ENCODE measurements at regions not wholly inside any gene's neighbourhood (a gene's known extent, or its start where the extent isn't known, plus 50 kb on each side); places are given as distances from the start of the nearest gene placed in this dataset.
"Not testable (repeated sequence)": the region's sequence is repeated elsewhere in the genome, so short reads cannot be mapped to it uniquely, and the experiment has no call there.

GRCh38 chr1:222233444-222234158 is 314.3 kb downstream of the HHIPL2 start:
- DNase-seq: no peak

GRCh38 chr1:222232842-222233241 is 315.1 kb downstream of the HHIPL2 start:
- no peak for DNase-seq

- DNase-seq: no peak
These were observed 318.1 kb downstream of the HHIPL2 start for GRCh38 chr1:222229672-222230312.

DNA sequence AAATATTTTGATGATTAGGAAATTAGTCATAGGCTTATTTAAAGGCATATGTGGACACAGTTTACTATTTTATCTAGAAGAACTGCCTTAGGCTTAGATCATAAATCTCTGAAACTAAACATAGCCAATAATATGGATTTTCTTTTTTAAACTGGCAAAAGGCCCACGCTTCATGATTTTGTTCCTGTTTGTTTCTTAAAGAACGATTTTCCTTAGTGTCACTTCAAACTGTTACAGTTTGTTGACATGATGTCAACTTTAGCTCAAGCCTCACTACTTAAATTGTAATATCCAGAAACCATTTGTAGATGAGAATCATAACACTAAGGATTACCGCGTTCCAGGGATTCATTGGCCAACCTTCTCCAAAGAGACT is 322.6 kb downstream of the HHIPL2 start:
- no peak for DNase-seq

DNA sequence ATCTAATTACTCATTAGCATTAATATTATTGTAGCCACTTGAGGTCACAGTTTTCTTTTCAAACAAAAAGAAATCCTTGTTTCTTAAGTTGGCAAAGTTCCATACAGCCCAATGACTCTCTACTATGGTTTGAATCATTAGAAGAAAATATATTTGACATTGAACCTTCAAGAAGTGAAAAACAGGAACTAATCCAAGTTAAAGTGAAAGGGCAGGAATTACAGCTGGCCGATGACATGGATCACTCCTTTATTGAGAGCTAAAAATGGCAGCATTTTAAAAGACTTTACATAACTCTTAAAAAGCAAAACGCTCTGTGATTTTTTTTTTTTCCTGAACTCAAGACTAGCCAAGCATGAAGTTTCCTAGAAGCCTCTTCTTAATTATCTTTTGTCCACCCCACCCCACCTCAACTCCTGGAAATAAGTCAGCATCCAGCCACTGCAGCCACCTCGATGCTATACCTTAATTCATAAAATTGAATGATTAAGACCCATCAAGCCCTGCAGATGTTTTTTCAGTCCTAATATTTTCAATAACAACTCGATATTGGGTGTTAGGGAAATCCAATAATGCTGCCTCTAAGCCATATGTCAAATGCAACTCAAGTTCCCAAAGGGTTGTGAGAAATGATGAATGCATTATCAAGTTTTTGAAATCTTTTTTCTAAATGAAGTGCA is 323.1 kb downstream of the HHIPL2 start:
- DNase-seq: no peak

DNA sequence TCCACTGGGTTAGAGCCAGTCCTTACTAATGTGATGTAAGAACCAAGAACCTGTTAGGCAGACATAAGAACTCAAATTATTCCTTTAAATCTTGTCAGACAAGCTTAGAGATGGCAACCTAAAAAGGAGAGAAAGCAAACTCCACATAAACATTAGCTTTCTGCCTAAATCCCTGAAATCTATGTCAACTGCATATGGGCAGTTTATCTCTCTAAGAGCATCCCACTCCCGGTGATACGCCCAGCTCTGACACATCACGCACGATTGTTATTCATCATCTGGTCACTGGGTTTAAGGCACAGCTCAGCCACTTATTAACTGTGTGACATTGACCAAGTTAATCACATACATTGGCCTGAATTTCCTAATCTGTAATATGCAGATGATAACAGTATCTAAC is 323.7 kb downstream of the HHIPL2 start:
- DNase-seq: no peak

DNA sequence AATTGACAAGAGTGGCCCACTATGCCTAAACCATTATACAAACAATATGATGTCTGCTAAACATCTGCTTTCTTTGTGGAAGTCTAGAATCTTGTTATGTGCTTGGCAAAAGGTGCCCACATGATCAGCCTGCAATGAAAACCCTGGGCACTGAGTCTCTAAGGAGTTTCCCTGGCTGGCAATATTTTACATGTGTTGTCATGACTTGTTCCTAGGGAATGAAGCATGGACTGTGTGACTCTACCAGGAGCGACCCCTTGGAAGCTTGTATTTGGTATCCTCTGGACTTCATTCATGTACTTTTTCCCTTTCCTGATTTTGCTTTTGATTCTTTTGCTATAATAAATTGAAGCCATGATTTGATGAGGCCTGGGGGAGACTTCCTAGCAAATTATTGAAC is 324.9 kb downstream of the HHIPL2 start:
- DNase-seq: no peak

DNA sequence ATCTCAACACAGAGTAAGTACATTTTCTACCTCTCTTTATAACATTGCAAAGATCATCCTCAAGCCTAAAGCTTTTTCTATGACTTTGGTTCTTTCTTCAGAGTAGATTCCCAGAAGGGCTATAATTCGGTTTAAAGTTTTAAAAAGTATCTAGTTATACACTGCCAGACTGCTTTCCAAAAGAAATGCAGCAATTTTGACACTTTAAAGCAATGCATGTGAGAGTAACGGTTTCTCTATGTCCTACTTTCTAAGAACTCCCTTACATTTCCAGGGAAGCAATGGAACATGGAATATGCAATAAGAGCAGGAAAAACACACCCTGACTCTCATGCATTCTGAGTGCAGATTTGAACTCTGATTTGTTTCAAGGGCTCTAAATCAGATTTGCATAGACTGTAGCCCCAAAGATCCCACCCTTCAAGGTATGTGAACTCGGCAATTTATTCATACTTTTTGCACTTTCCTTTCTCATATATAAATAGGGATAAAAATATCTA is 331.6 kb downstream of the HHIPL2 start:
- no peak for DNase-seq

- DNase-seq: no peak
These were observed 337.1 kb downstream of the HHIPL2 start for GRCh38 chr1:222210776-222211175.

DNA sequence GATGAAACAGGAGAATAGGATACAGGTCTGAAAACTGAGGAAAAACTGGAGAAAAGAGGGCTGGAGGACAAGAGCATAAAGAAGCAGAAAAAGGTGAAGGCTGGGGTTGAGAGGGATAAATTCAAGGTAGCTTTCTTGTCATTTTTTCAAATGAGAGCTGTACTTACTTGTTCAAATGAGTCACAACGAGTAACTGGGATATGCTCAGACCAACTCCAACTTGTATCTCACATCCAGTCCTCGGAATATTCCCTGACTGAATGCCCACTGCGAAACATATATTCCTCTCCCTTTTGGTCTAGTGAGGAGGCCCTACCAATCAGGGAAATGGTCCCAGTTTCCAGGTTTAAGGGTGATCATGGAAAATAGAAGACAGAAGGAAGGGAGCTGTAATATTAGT is 343.4 kb downstream of the HHIPL2 start:
- DNase-seq: no peak

DNA sequence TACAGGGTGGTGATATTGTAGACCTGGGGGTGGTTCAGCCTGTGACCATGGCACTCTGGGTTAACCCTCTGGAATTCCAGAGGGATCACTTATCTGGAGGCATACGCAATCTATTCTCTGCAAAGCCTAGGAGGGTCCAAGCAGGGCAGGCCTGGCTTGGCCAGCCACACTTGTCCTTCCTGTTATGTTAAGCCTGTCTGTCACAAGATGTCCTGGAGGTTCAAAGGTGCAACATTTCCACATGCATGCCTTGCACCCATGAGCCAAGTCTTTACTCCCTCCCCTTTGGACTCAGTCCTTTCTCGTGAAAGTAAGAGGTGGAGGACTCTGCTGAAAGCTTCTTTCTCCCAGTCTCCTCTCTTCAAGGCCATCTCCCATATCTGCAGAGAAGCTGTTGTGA is 345.1 kb downstream of the HHIPL2 start:
- no peak for DNase-seq

- no peak for DNase-seq
These were observed 351.2 kb downstream of the HHIPL2 start for GRCh38 chr1:222196736-222197135.

DNA sequence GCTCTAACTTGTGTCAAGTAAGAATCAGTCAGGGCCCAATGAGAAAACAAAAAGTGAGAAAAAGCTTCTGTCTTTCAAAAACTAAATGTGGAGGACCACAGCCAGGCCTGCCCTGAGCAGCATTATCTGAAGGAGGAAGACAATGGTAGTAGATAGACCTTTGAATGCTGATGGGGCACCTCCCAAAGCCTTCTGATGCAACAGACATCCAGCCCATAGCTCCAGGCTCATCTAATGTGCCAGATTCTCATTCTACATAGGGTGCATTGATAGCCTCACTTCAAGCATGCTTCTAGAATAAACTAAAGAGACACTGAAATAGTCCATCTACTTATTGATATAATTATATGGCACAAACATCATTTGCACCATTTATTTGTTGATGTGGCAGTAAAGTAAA is 351.6 kb downstream of the HHIPL2 start:
- DNase-seq: no peak

- DNase-seq: no peak
These were observed 352.0 kb downstream of the HHIPL2 start for GRCh38 chr1:222195857-222196256.

DNA sequence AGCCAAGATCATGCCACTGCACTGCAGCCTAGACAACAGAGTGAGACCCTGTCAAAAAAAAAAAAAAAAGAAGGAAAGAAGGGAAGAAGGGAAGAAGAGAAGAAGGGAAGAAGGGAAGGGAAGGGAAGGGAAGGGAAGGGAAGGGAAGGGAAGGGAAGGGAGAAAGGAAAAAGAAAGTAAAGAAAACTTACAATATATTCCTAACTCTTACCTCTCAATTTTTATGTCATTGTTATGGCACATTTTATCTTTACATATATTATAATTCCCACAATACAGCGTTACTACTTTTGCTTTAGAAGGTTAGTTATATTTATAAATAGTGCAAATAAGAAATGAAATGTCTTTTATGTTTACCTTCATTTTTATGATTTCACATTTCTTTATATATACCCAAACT is 358.7 kb downstream of the HHIPL2 start:
- no peak for DNase-seq

- DNase-seq: no peak
These were observed 360.2 kb downstream of the HHIPL2 start for GRCh38 chr1:222187566-222188332.

DNA sequence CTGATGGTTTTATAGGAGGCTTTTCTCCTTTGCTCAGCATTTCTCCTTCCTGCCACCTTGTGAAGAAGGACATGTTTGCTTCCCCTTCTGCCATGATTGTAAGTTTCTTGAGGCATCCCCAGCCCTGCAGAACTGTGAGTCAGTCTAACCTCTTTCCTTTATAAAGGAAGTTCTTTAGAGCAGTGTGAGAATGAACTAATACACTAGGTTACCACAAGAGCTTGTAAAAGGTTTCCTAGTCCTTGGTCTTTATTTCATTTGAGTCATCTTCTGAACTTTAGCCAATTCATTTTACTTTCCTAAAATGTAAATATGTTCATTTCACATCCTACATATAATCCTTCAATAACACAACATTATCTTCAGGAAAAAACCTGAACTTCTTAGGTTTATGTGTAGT is 365.3 kb downstream of the HHIPL2 start:
- no peak for DNase-seq

- no peak for DNase-seq
These were observed 366.7 kb downstream of the HHIPL2 start for GRCh38 chr1:222181191-222181590.

DNA sequence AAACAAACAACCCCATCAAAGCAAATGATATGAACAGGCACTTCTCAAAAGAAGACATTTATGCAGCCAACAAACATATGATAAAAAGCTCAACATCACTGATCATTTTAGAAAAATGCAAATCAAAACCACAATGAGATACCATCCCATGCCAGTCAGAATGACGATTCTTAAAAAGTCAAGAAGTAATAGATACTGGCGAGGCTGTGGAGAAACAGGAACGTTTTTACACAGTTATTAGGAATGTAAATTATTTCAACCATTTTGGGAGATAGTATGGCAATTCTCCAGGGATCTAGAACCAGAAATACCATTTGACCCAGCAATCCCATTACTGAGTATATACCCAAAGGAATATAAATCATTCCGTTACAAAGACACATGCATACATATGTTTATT is 370.4 kb downstream of the HHIPL2 start:
- DNase-seq: not testable (repeated sequence)

DNA sequence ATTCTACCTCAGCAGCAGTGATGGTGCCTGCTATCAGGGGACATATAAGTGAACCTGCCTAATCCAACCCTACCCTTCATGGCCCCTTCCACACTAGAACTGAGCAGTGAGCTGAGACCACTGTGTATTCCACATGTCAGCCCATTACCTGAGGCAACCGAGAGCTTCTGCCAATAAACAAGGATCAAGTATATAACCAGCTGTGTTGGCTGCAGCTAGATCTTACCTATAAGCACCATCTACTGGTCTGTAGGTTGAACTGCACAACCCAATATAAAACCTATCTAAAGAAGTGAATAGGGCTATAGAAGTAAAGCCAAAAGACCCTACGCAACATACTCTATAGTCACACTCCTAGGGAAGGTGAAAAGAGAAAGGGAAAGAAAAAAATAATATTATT is 376.9 kb downstream of the HHIPL2 start:
- DNase-seq: no peak

DNA sequence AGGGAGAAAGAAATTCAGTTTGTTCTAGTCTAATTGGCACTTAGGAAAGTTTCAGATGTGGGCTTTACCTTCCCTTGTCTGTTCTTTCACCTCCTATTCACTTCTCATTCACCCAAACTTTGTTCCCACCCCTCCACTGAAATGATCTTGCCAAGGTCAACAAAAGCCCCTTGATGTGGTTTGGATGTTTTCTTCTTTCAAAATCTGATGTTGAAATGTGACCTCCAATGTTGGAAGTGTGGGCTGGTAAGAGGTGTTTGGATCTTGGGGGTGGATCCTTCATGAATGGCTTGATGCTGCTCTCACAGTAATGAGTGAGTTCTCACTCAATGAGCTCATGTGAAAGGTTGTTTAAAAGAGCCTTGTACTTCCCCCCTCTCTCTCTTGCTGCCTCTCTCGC is 379.3 kb downstream of the HHIPL2 start:
- no peak for DNase-seq

- DNase-seq: no peak
These were observed 380.0 kb downstream of the HHIPL2 start for GRCh38 chr1:222167896-222168295.

DNA sequence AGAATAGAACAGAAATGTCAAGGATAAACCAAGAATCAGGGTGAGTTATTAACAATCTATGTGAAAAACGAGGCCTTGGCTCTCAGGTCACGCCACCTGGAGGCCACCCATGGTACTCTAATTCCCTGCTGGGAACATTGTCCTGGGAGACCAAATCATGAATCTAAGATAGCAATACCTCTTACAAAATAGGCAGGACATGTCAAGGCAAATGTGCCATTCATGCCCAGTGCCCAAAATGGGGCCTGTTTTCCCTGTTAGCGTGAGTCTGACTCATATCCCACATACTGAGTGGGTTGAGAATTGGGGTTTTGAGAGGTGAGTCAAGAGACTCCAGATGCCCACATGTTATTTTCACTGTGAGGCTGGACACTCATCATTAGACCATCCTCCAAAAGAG is 380.8 kb downstream of the HHIPL2 start:
- no peak for DNase-seq

Measured in activated CD8-positive, alpha-beta memory T cell treated with anti-CD3 and anti-CD28 coated beads, Interleukin-2, amount 50 U/mL, for 4 hours (primary cell).